Erythroblast (primary cell): ENCODE measurements at regions not wholly inside any gene's neighbourhood (a gene's known extent, or its start where the extent isn't known, plus 50 kb on each side); places are given as distances from the start of the nearest gene placed in this dataset.

ENCODE experiments used
- GATA1 ChIP-seq: IDR thresholded peaks from 2 replicates; pipeline ENCODE4 v1.6.1; 2011; ENCODE audit warnings: low read depth, mild to moderate bottlenecking, control low read depth, low read length, moderate library complexity
- POLR2A ChIP-seq: IDR thresholded peaks from 2 replicates; pipeline ENCODE4 v1.6.1; 2011; ENCODE audit warnings: mild to moderate bottlenecking, low read length

DNA sequence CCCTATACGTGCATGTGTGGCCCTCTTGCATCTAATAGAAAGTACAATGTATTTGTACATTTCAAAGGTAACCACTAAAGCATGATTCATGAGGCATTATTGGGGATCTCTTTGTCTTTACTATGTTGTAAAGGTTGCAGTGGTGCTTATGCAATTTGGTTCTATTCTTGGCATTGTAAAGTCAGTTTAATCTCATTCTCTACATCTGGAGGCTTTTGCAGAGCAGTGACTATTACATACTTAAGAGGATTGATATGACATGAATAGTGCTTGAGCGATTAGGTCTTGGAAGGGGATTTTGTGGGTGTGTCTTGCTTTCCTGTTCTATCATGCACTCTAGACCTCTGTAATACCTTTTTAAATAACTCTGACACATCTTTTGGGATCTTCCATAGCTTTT, 610.0 kb downstream of the EFNB2 start:
- no peak for TF ChIP-seq POLR2A
- TF ChIP-seq GATA1, result no peak
